CD1c-positive myeloid dendritic cell (primary cell): ENCODE measurements at regions not wholly inside any gene's neighbourhood (a gene's known extent, or its start where the extent isn't known, plus 50 kb on each side); places are given as distances from the start of the nearest gene placed in this dataset.

Experiments used
- DNase-seq: peaks from one replicate; pipeline ENCODE4 v3.0.0-alpha.2; 2016; ENCODE audit errors: extremely low spot score

DNA sequence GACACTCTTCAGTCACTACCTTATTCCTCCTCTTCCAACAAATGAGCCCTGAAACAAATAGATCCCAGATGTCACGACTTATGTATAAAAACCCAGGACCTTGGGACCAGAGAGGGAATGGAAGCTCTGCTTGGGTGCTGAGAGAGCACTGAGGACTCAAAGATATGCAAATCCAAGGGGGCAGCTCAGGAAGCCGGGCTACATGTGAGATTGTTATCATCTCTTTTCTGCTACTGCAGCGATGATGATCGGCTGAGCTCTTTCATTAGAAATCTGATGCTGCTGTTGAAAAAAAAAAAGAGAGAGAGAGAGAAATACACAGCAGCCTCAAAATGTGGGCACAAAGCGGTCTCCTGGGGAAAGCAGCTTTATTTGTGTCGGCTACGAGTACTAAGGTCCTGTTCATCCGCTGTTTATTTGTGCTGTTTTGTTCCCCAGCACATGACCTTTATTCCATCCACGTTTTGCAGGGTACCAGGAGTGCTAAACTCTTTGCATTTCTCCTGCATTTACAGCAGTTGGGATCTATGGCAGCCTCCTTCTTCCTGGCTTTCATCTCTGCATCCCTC, 120.2 kb downstream of the TRIM29 start:
- DNase-seq = no peak

DNA sequence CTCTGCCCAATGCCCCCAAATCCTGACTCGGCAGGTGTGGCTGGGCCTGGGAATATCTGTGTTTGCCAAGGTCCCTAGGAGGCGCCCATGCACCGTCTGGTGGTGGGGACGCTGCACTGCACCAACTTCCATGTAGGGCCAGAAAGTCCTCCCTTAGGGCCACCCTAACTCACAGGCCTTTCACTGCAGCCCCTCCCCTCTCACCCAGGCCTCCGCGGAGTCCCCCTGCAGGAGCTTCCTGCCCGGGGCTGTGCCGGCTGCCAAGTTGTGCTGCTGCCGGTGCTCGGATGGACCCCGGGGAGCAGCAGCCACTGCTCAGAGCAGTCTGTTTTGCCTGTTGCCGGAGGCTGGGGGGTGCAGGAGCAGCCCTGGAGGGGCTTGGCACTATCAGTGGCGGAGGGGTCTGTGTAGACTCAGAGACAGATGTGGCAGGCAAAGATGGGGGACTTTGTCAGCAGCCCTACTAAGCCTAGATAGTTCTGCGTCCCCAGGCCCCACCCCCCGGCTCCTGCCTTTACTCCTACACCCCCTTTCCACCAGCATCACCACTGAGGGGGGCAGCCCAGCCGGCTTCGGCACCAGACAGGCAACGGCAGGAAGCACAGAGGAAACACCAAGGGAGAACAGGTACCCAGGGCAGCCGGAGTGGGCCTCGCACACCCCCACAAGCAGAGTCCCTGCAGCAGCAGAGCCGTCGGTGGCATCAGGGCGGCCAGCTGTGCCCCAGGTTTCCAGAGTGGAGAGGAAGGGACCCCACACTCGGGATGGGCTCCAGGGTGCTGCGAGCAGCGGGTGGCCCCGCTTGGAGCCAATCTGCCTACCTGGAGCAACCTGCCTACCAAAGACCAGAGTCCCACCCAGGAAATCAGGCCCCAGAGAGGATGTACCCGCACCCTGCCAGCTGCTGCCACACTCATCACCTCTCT, 124.3 kb downstream of the TRIM29 start:
- DNase-seq = peak; percentile 4

DNA sequence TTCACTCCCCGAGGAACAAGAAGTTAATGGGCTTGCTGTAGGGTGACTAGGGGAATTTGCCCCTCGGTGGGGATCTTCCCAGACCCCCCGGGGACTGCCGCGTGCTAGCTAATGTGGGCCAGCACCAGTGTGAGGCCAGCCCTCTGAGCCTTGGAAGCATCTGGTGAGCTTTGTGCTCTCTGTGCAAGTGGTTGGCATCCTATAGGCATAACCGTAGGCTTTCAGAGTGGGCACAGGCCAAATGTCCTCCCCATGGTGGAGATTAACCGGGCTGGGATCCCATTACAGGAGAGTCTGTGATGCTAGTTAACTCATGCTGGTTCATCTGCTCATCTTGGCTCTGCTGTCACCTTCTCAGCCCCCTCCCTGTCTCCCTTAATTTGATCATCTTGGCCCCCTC, 125.7 kb downstream of the TRIM29 start:
- no peak for DNase-seq

DNA sequence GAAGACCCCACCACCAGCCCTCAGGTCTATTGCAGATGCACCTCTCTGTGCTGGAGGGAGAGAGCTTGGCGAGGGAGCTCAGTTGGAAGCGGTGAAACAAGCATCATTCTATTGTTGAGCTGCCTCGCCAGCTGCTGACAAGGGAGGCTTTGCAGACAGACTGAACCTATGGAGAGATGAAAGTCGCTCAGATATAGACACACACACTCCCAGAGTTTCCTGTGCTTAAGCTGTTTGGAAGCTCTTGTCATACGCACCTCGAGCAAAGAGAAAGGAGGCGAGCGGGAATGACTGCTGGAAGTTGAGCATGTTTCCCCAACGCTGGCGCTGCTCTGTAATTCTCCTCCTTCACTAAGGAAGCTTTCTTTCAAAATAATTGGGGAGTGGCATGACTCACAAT, 126.1 kb downstream of the TRIM29 start:
- no peak for DNase-seq

DNA sequence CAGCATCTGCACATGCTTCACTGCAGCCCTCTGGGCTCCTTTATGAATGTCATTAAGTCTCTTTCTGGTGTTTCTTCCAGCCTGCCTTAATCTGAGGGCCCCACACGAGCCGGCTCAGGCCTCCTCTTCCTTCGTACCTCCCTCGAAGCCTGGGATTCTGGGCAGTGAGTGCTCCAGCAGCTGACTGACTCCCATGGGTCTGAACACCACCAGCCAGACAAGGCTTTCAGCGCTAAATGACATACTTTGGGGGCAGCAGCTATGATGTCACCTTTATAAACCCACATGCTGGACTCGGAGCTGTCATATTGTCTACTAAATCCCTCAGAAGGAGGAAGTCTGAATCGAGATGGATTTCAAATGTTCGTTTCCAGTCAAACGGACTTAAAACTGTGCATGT, 127.1 kb downstream of the TRIM29 start:
- DNase-seq = no peak

DNA sequence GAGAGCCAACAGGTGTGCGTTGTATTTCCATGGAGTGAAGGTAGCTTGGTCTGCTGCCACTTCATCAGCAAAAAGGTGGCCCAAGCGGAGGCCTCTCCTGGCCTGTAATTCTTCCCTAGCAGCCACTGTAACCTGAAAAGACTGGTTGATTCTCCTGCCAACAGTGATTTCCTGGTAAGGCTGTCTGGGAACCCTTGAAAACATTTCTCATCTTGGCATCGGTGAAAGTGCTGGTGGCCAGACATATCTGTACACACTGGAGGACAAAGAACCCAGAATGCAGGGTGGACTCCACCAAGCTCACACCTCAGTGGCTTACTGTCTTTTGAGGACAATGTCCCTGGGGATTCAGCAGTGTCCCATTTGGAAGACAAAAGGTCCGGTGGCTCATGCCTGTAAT, 128.0 kb downstream of the TRIM29 start:
- no peak for DNase-seq

DNA sequence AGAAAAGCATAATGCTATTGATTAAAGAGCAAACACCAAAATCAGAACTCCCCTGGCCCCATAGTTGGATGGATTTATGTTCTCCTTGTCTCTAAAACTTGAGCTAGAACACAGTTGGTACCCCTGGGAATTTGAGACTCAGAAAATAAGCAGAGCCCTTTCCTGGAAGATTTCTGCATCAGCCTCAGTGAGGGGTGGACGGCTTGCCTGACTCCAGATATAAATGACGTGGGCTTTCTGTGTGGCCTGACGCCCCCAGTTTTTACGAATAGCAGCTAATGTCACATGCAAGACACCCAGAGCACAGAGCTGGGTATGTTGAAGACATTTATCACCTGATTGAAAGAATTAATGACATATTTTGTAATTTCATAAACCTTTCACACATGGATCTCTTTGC, 130.8 kb downstream of the TRIM29 start:
- no peak for DNase-seq

DNA sequence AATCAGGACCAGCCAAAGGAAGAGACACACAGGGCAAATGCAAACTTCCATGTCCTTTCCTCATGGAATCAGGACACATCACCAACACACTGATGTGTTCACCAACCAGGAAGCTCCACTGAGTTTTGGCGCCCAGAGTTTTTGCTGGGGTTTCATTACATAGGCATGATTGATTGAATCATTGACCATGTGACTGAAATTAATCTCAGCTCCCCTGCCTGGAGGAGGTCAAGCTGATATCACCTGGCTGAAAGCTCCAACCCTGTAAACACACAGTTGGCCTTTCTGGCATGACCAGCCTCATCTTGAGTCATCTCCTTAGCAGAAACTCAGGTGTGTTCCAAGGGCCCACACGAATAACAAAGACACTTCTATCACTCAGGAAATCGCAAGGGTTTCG, 133.2 kb downstream of the TRIM29 start:
- DNase-seq = no peak

DNA sequence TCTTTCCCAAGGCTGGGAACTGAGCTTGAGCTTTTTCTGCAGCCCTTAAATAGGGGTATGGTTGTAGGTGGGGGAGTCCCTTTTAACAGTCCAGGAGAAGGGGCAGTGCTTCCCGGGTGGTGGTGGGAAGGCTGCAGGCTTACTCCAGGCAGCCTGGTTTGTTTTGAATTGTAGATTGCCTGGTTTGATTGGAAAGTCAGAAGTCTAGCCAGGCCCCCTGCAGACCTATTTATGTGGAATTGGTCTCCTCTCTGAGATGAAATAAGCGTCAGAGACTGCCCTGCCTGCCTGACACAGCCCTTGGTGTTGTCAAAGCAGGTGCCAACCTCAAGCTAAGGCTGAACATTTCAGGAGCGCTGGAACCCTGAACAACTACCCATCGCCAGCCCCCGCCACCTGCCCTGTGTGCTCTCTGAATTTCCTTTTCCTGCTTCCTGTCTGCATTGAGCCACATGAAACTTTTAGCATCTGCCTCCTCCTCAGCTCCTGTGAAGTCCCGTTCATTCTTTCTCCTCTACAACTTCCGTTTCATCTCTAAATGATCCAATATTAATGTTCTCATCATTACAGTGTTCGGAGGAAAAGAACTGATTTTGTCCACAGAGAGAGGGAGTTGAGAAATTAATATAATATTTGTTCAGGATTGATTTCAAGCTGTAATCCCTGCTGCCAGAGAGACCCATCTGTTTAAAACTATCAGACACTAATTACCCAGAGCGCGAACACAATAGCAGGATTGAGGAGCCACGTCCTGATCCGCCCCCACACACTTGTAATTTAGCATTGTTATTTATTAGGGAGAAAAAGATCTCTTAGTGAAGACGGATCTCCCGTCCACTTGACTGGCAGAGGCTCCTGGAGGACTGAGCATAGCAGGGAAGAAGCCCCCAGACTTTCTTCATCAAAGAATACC, 136.5 kb downstream of the TRIM29 start:
- DNase-seq = no peak

DNA sequence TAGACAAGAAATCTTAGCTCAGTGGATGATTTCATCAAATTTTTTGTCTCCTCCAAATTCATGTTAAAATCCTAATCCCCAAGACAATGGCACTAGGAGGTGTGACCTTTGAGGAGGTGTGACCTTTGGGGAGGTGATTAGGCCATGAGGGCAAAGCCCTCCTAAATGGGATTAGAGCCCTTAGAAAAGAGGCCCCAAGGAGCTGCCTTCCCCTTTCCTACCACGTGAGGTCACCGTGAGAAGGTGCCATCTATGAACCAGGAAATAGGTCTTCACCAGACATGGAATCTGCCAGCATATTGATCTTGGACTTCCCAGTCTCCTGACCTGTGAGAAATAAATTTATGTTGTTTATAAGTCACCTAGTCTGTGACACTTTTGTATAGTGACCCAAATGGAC, 138.7 kb downstream of the TRIM29 start:
- DNase-seq = no peak

DNA sequence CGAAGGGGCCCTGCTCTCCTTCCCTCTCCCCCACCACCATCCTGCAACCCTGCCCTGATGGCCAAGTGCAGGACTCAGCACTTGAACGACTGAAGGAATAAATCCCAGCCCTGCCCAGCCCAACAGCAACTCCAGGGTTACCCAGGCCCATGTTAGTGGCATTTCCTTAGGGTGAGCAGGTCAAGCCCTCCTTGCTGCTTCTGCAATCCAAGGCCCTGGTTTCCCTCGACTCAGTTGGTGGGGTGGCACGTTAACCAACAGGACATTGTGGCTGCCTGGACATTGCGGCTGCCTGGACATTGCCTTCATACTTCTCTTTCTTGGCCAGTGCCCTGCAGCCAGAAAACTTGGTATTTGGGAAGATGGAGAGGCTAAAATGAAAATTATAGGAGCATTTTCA, 141.4 kb downstream of the TRIM29 start:
- no peak for DNase-seq

DNA sequence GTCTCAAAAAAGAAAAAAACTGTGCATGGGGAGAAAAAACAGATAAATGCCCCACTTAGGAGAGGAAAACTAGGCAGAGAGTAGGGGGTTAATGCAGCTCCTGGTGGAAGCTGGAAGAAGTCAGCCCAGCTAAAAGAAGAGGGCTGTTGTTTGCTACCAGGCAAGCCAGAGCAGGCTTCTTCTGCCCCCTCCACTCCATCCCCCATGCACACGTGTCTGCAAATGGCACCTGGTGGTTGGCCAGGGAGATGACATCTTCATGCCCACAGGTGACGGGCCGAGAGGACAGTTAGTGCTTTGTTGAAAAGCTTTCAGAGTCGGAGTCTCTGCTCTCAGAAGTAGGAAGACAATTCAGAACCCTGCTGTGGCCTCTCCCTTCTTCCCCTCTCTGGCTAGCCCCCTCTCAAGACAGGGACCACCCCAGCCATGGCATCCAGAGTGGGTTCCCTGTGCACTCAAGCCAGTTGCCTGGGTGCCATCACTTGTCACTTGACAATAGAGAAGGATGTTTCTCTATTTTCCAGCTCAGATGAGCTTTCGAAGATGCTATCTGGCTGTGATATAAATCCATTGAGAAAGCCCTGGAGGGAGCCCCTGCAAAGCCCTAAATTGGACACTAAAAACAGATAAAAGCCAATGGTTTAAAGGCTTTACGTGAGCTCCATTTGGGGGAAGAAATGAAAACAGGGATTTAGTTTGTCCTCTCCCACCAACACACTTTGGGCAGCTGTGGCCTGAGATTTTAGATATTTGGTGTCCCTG, 142.0 kb downstream of the TRIM29 start:
- DNase-seq = no peak

DNA sequence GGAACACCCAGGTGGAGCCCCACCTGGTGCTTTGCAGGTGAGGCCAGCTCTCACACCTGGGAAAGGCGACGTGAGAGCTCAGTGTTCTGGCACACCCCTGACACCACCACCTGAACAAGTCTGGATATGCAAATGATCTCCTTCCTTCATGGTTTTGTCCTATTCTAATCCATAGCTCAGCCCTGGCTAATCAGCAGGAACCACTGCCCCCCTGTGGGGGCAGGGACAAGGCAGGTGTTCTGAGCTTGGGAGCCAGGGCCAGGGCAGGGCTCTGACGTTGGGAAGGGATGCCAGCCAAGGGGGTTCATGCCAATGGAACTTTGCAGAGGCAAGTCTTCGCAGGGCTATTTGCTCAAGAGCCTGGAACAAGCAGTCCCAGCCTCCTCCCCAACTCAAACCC, 144.2 kb downstream of the TRIM29 start:
- no peak for DNase-seq

DNA sequence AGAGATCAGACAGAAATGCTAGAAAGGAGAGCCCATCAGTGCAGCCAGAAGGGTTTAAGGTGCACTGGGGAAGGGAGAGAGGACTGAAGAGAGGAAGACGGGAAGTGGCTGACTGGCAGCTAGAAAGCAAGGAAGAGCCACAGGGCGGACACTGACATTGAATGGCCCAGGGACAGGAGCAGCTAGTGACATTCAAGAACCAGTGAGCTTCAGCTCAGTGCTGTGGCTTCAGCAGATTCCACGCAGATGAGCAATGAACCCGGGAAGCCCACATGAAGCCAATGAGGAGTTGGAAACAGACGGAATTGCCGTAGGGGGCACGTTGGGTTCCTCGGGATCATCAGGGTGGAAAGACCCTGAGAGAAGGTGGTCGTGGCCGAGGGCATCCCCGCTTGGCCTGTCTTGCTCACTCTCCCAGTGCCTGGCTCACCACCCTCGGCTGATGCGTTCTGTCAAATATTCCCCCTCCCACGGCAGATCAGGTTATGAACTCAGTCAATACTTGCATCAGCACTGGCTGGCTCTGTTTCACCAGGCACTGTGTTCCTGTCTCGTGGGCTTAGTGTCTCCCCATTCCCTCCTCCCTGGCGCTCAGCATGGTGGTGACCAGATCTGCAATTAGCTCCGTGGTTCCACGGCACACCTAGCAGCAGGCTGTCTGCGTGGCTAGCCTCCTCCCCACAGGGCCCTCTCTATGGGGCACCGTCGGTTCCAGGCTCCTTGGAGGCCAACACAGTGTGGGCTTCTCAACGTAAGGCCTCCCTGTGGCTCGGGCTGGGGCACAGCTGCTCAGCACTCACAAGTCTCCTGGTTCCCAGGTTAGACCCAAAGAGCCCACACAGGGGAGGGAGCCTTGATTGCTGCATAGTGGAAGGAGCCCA, 145.5 kb downstream of the TRIM29 start:
- DNase-seq = no peak

DNA sequence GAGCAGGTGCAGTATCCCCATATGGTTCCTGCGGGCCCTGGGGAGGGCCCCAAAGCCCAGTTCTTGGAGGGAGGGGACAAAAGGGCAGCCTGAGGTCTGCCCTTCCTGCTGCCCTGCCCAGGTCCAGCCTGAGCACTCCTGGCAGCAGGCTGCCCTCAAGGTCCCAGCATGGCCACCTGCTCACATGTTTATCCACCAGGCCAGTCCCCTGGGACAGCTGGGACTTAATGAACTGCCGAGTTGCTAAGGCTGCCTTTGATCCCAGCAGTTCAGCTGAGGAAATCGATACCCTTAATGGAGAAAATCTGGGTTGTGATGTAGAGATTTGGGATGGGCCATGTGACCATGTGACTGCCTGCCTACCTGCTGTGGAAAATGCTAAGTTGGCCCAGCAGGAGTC, 146.2 kb downstream of the TRIM29 start:
- DNase-seq = no peak

DNA sequence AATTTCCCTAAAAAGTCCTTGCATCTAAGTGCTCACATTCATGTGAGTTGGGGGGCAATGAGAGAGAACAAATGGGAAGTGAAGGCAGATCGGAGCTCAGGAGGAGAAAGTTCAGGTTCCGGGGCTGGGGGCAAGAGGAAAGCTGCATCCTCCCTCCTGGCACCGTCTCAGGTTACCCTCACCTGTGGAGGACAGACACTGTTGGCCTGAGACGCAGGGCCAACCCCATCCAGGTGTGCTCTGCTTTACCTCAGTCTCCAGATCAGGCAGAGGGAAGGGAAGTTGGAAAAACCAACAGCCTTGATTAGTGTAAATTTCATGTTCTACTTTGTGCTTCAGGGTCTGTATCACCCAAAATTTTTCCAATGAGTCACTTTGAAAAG, 146.9 kb downstream of the TRIM29 start:
- DNase-seq = no peak

DNA sequence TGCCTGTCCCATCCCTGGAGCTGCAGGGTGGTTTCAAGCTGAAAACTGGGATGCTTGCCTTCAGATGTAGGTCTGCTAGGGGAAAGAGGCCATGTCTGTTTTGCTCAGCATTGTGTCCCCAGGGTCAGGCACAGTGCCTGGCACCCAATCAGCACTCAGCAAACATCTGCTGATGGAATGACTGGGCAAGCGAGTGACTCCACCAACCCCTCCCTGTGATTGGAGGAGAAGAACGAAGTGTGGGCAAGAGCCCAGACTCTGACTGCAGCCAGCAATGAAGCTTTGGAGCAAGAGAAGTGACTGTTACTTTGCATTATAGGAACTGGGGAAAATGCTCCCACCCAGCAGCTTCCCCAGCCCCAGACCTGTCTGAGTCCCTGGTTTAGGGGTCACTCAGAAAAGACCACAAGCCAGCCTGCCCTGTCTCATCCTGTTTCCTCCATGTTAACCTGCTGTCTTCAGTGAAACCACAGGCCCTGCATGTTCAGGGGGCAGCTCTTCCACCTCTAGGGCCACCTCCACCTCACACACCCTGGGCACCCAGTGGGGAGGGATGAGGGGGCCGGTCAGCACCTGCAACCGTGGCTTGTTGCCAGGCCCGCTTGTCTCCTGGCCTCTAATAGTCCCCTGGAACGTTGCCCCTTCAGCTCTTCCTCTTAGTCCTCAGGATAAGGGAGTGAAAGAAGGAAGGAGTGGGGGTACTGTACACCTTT, 147.4 kb downstream of the TRIM29 start:
- no peak for DNase-seq

DNA sequence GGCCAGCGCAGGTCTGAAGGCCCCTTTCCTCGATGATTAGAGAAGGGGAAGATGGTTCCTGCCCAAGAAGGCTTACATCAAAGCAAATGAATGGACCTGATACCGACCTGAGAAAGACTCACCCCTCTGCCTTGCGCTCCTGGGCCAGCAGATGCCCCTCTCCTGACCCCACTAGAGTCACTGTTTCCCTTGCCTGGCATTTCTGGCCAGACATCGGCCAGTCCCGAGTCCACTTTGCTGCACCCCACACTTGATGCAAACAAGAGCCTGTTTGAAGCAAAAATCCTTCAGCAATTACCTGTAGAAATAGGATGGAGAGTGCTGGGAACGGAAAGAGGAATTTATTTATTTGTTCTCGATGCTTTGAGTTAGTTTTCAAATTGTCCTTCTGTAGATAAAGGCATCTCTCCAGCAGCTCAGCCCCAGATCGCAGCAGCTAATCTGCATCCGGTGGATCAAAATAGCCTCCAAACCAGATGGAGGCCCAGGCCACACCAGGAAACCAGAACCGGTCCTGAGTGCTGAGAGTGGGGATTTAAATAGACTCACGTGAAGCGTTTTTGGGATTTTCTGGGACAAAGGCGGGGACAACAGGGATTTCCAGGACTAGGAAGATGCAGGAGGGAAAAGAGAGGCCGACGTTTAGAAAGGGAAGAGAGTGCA, 148.6 kb downstream of the TRIM29 start:
- DNase-seq = no peak

DNA sequence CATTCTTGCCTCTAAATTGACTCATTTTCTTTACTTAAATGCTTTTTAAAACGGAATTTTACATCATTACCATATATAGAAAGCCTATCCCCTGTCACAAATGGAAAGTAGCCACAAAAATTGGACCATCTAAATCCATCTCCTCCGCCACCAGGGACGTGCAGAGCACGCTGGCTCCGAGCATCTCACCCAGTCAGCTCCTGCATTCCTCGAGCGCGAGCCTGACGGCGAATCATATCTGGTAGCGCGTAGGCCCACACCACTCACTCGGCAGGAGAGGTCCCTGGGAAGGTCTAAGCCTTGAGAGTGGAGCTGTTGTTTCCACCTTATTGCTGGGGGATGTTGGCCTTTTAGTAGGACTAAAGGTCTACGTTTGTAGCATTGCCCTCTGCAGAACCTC, 152.4 kb downstream of the TRIM29 start:
- no peak for DNase-seq

DNA sequence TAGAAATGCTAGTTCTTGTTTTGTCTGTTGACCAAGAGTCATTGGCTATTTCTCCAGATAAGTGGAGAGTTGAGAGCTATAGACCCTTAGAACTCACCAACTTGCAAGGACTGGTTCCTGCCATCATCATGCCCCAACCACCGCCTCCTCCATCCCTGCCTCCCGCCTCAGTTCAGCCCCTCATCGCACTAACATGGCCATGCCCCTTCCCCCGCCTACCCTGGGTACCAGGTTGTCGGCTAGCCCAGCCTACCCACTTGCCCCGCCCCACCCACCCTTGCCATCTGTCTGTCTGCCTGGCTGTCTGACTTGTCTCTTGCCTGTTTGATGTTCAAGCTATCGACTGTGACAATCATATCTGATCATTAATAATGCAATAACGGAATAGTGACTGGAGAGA, 154.1 kb downstream of the TRIM29 start:
- DNase-seq = no peak
